ENCODE measurements at regions not wholly inside any gene's neighbourhood (a gene's known extent, or its start where the extent isn't known, plus 50 kb on each side); places are given as distances from the start of the nearest gene placed in this dataset.
"Not testable (repeated sequence)": the region's sequence is repeated elsewhere in the genome, so short reads cannot be mapped to it uniquely, and the experiment has no call there.

DNA sequence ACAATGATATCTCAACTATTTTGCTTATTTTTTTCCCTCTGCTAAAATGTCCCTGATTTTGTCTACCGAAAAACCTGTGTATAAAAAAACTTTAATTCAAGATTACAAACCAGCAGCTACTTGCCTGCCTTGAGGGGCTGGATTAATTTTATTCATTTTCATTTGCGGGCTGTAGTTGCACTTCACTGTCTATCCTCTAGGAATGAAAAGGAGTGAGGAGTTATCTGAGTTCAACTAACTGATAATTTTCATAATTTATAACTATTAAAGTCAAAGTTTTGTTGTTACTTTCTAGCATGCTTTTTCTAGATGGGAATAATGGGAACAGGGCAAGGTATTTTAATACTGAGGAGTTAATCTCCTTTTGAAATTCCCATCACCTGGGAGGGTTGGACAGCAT lies 50.3 kb upstream of the AGTPBP1 start:
- DNase-seq, result not testable (repeated sequence)

DNA sequence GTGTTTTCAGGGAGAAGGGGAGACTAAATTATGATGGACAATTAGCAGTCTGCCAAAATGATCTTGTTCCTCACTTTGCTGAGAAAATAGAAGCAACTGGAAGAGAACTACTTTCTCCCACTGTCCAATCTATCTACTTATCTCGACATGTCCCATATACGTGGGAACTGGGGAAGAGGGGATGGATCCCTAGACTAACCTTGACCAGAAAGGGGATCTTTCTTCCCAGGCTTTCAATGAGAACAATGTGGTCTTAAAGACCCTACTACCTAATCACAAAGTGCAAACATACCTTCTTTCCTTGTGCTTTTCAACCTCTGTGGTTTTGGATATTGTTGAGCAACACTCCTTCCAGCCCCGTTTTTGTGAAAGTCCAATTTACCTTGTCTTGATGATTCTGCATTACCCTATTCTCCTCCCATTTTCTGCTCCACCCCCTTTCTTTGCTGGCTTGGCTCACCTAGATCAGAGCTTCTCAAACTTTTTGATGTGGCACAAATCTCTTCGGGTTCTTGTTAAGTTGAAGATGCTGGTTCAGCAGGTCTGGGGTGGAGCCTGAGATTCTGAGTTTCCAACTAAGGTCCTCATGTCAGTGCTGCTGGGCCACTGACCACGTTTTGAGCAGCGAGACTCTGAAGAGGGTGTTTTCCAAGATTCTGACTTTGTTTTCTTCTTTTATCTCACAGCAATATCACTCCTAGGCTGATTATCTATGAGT lies 61.4 kb upstream of the AGTPBP1 start:
- not testable (repeated sequence) for DNase-seq

DNA sequence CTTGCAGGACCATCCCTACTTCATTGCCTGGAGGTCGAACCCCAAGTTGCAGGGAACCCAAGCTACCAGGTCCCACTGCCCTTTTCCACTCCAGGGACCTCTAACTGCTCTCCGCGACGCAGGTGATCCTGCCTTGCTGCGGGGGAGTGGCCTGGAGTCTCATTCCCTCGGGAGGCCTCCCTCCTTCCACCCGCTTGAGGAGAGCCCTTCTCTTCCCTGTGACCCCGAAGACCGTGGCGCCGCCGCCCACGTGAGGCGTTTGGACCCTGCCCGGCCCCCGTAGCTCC lies 63.0 kb upstream of the AGTPBP1 start:
- not testable (repeated sequence) for DNase-seq

DNA sequence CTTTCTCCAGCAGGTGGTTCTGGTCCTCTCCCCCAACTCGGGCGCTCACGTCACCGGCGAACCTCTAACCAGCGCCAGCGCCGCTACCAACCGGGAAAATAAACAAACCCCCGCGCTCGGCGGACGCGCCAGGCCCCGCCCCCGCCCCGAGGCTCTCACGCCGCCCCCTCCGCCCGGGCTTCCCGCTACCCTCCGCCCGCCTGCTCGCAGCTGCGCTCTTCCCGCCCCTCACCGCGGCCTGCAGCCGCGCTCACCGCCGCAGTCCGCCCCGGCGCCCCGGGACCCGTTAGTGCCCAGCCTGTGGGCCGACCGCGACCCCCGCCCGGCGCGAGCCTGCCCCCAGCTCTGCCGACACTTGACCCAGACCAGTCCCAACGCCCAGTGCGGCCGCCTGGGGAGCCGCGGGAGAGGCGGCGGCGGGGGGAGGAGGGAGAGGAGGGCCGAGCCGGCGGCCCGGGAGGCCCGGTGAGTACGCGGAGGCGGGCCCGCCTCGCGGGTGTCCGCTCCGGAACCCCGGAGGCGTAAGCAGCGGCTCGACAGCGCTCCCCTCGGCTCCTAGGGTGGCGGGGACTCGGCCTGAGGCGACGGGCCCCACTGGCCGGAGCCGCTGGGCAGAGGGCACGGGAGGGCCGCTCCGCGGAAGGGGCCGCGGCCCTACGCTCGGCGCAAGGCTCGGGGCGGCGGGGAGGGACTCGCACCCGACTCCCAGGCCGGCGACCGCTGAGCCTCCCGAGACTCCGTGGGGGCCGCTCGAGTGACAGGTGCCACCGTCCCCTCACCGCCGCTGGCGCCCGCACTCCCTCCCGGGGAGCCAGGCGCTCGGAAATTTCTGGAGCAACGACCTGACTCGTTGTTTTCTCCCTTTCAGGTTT lies 63.6 kb upstream of the AGTPBP1 start:
- peak; percentile 69 for DNase-seq

DNA sequence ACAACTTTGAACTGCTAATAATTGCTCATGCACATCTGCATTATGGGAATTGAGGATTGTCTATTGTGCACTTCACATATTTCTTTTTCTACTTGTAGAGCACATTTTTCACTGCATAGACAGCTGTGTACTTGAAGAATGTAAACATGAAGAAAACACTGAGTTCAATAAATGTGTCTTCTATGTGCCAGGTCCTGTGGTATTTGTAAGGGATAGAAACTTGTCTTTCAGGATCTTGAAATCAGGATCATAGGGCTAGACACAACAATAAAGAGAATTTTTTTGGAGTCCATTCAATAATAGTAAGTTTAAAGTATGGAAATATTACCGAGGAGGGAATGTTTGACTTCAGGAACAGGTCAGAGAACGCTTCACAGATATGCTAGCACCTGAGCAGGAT lies 66.6 kb upstream of the AGTPBP1 start:
- not testable (repeated sequence) for DNase-seq

DNA sequence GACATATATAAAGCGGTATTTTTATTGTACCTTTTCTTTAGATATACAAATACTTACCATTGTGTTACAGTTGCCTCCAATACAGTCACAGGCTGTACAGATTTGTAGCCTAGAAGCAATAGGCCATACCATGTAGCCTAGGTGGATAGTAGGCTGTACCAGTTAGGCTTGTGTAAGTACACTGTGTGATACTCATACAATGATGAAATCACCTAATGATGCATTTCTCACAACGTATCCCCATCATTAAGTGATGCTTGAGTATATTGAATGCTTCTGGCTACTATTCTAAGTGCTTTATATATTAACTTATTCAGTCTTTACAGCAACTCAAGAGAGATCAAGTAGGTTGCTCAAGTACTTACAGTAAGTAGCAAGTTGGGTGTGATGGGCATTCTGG lies 71.6 kb upstream of the AGTPBP1 start:
- not testable (repeated sequence) for DNase-seq

DNA sequence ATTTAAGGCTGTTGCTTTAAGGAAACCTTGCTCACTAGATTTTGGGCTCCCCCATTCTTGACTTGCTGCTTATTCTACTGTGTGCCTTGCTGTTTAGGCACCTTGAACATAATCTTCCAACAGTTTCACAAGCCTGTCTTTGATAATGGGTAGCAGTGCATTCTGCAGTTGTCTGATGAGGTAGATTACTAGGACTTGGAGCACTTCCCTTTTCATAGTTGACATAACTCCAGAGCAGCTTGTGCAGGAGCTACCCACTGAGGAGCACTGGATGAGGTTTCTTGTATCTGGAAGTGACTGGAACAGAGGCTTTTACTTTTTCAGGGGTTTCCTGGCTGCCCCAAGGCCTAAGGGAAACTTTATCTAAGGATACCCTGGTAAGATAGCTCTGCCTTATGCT lies 73.0 kb upstream of the AGTPBP1 start:
- DNase-seq, result not testable (repeated sequence)

DNA sequence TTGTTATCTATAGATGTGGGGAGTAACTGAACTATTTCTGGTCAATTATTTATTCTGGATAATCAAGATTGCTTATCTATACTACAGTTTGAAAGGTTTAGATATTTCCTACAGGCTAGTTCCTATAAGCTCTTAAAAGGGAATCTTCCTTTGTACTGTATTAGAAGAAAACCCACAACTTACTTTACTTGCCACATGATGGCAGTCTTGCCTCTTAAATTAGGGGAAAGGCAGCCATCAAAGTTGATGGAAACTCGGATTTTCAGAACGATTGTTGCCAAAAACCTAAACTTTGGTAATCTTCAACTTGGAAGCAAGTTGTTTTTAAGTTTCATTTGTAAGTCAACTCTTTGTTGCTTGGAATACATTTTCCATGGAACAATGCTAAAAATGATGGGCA lies 77.2 kb upstream of the AGTPBP1 start:
- not testable (repeated sequence) for DNase-seq

DNA sequence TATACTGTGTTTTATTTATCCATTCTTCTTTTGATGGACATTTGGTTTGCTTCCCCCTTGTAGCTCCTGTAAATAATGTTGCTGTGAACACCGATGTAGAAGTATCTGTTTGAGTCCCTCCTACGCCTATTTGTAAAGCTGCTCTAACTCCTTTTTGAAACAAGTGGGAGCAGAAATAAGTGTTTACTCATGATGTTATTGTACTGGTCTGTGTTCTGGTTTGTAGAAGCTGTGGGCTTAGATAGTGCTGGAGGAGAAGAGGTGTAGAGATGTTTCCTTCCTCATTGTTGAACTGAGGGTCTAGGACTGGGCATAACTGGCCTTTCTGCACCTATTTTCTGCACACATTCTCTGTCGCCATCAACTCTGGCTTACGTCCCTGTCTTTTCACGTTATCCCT lies 78.8 kb upstream of the AGTPBP1 start:
- not testable (repeated sequence) for DNase-seq

DNA sequence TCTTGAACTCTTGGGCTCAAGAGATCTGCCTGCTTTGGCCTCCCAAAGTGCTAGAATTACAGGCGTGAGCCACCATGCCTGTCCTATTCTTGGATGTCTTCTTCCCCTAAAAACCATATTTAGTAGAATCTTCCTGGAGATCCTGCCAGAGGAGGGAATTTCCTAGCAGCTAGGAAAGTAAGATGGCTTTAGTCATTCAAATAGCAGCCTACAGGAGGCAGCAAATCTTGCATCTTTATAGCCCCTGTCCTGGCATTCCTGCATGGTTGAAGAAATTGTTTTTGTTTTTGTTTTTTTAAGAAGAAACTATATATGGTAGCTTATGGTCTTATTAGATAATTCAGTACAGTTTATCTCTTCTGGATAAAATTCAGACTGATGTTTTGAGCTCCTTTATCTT lies 83.2 kb upstream of the AGTPBP1 start:
- not testable (repeated sequence) for DNase-seq

DNA sequence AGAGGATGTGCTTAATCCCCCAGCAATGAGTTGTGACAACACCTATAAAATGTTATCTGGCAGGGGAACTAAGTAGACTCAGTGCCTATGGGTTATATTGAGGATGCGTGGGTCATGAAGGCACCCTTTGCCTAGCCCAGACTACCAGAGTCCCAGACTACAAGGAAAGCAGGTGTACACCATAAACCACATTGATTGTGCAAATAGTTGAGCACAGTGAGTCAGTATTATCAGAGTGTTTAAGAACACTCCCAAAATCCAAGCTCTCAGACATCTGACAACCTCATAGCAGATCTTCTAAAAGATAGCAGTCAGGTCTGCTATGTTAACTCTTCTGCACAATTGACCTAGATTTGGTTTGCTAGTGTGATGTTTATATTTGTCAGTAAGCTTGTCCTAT lies 92.8 kb upstream of the AGTPBP1 start:
- DNase-seq, result not testable (repeated sequence)

DNA sequence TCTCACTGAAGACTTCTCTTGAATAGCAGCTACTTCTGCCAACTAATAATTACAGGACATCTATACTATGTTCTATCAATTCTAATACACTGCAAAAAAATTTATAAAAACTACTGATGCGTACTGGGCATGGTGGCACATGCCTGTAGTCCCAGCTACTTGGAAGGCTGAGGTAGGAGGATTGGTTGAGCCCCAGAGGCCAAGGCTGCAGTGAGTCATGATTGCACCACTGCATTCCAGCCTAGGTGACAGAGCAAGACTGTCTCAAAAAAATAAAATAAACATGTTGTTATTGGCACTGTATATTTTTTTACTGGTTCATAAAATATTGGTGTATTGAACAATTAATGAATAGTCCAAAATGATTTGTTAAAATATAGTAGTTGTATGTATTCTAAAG lies 97.0 kb upstream of the NAA35 start:
- DNase-seq, result not testable (repeated sequence)

DNA sequence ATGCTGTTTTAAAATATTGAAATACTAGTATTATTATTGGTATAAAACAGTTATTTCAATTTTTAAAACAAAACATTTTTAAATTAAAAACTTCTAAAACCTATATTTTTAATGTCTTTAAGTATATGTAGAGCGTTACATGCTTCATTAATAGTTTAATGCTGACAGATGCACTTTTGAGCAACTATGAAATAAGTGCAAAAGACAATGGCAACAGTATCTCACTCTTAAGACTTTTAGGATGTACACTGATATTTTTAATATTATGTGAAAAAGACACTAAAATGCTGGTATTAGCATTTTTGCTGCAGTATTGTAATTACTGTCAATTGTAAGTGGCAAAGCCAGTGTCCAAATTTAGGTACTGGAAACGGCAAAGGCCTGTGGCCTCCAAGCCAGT lies 93.2 kb upstream of the NAA35 start:
- not testable (repeated sequence) for DNase-seq

DNA sequence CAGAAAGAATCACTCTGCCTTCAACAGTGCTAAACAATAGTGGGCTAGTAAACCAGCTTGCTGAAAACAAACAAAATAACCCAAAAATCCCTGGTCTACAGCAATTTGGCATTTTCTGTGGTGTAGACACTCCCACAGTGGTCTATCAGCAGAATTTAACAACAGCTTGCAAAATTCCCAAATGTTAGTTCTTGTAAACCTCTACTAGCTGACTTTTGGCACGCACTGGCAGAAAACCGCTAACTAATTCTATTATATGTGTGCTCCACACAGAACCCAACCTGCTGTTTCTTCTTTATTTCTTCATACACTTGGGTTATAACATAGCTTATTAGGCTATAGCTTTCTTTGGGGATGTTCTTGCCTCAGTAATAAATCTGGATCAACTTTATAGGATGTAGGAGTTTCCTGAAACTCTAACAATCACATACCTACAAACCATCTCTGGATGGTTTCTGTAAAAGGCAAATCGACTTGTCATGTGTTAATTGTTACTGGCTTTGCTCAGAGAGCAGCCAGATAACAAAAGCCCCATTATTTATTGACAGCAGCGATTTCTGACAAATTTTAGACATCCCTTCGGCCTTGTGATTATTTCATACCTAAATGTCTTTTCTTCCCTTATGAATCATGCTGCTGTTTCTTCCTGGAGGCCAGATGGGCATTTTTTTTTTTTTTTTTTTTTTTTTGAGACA lies 82.7 kb upstream of the NAA35 start:
- no peak for DNase-seq

DNA sequence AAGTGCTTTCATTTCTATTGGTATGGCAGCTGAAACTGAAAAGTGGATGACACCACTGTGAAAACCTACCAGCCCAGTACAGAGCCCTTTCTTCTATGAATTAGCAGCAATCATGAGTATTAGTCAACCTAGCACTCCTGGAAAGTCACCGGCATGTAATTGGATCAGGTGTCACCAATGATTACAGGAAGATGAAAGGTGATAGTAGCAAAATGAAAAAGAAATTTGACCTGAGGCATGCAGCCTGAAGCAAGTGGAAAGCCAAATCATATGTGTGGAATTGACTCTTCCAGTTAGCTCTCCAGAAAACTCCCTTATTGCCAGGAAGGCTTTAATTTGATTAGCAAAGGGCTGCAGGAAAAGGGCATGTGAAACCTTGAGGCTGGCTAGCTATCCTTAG lies 81.2 kb upstream of the NAA35 start:
- no peak for DNase-seq

DNA sequence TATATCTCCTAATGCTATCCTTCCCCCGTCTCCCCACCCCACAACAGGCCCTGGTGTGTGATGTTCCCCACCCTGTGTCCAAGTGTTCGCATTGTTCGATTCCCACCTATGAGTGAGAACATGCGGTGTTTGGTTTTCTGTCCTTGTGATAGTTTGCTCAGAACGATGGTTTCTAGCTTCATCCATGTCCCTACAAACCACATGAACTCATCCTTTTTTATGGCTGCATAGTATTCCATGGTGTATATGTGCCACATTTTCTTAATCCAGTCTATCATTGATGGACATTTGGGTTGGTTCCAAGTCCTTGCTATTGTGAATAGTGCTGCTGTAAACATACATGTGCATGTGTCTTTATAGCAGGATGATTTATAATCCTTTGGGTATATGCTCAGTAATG lies 79.1 kb upstream of the NAA35 start:
- DNase-seq, result not testable (repeated sequence)

DNA sequence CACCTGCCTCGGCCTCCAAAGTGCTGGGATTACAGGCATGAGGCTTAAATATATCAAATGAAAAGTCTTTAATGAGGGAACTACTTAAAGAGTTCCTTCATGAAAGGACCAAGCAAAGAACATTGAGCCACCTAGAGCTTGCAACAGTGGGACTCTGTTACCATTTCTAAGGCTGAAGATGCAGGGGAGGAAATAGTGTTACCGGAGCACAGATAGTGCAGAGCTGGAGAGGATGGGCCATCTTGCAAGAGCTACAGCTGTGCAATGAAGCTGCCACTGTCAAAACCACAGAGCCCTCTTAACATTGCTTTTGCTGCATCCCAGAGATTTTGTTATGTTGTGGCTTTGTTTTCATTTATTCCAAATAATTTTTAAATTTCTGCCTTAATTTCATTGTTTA lies 77.1 kb upstream of the NAA35 start:
- no peak for DNase-seq

DNA sequence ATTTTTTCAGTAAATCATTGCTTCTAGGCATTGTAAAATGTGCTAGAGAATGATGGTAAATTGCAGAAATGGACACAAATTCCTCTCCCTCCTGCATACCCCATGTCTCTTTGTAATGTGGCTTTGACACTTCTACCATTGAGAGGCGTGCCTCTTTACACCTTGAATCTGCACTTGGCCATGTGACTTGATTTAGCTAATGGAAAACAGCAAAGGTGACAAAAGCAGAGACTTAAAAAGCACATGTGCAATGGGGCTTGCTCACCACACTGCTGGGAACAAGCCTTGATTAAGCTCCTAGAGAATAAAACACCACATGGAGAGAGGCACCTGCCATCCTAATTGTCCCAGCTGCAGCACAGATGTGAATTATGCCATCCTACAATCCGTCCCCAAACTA lies 69.9 kb upstream of the NAA35 start:
- no peak for DNase-seq

DNA sequence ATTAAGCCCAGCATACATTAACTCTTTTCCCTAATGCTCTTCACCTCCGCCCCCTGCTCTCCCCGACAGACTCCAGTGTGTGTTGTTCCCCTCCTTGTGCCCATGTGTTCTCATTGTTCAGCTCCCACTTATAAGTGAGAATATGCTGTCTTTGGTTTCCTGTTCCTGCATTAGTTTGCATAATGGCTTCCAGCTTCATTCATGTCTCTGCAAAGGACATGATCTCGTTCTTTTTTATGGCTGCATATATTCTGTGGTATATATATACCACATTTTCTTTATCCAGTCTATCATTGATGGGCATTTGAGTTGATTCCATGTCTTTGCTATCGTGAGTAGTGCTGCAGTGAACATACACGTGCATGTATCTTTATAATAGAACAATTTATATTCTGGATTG lies 69.3 kb upstream of the NAA35 start:
- not testable (repeated sequence) for DNase-seq

DNA sequence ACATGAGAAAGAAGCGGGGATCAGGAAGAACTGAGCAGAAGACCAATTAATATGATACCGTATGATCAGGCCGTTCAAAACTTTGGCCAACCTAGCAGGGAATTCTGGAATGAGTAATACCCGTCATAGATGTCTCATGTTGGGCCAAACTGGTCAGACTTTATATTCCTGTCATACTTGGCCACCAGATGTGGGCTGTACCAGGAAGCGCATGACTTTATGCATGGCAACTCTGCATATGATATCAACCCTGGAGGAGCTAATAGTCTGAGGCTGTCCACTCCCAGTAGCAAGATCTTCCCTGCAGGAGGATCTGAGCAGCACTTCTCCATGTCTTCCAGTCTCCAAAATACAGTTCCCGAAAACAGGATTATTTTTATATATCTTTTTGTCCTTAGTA lies 68.5 kb upstream of the NAA35 start:
- no peak for DNase-seq

DNA sequence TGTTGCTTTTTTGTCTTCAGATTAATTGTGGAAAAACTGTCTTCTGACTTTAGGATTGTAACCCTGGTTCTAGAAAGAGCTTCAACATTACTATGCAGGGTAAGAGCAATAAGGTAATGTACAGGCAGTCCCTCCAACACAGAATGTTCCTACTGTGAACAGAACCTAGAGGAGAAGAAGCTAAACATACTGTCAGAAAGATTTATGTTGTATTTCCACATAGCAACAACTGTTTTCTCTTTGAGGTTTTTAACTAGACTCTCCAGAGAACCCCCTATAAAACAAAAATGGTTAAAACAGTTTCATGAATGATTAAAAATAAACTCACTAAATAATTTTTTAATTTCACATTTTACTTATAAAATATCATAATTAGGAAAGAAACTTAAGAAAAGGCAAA lies 64.3 kb upstream of the NAA35 start:
- peak; percentile 30 for DNase-seq

DNA sequence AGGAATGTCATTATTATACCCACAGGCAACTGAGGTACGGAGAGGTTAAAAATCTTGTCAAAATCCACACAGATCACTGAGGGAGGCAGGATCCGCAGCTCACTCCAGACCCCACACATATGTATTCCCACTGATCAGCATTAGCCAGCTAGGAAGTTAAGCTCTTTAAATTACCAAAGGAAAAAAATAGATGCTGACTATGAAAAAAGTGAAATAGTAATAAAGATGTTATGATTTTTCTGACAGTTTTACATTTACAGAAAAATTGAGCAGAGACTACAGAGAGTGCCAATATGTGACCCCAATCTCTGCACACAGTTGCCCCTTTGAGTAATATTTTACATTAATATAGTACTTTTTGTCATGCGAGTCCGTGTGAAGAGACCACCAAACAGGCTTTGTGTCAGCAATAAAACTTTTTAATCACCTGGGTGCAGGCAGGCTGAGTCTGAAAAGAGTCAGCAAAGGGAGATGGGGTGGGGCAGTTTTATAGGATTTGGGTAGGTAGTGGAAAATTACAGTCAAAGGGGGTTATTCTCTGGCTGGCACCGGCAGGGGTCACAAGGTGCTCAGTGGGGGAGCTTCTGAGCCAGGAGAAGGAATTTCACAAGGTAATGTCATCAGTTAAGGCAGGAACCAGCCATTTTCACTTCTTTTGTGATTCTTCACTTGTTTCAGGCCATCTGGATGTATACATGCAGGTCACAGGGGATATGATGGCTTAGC lies 61.9 kb upstream of the NAA35 start:
- DNase-seq, result not testable (repeated sequence)

All from renal pelvis (tissue), 1 donor.